ENCODE measurements at regions not wholly inside any gene's neighbourhood (a gene's known extent, or its start where the extent isn't known, plus 50 kb on each side); places are given as distances from the start of the nearest gene placed in this dataset.
"Not testable (repeated sequence)": the region's sequence is repeated elsewhere in the genome, so short reads cannot be mapped to it uniquely, and the experiment has no call there.

DNA sequence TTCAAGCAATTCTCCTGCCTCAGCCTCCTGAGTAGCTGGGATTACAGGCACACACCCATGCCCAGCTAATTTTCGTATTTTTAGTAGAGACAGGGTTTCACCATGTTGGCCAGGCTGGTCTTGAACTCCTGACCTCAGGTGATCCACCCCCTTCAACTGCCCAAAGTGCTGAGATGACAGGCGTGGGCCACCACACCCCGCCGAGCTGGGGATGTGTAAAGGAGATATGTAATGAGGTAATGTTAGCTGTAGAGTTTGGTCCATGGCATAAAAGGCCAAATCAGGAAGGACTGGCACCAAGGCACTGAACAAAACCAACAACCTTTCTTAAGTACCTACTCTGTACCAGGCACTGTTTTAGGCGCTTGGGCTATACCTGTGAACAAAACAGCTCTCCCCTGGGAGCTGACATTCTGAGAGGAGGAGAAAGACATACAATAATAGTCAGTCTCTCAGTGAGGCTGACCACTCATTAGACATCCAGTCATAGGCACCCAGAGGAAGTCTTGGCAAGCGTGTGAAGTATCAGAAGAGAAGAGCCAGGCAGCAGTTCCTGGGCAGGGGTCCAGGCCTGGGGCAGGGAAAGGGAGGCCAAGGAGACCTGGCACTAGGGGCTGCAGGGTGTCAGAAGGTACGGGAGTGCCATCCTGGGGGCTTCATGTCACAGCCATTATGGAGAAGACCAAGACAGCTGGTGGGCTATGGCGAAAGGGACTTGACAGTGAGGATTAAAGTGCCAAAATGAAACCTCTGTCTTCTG, 164.8 kb upstream of the DTNBP1 start:
- ATAC-seq = no peak

DNA sequence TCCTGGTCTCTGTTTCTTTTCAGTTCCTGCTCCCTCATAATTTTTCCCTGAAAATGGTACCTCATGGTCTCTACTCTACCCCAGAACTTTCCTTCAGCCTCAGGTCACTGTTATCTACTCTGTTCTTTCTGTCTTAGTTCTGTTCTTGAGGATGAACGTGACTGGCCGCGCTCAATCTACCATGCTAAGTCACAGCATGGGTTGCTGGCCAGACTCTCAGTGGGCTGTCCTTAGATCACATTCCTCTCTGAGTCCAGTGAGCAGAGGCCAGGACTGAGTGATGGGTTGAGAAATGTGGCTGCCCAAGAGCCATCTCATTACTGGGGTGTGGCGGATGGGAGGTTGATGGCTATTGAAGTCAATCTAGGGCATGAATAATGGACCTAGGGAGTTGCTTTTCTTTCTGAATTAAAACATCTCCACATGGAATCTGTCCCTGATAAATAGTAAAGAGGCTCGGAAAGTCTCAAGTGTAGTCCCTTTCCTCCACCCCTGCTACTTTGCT, 164.0 kb upstream of the DTNBP1 start:
- ATAC-seq = no peak

GRCh38 chr6:15825332-15825930, 162.6 kb upstream of the DTNBP1 start:
- ATAC-seq = no peak

- ATAC-seq = no peak
These were observed 162.0 kb upstream of the DTNBP1 start for GRCh38 chr6:15824811-15825210.

DNA sequence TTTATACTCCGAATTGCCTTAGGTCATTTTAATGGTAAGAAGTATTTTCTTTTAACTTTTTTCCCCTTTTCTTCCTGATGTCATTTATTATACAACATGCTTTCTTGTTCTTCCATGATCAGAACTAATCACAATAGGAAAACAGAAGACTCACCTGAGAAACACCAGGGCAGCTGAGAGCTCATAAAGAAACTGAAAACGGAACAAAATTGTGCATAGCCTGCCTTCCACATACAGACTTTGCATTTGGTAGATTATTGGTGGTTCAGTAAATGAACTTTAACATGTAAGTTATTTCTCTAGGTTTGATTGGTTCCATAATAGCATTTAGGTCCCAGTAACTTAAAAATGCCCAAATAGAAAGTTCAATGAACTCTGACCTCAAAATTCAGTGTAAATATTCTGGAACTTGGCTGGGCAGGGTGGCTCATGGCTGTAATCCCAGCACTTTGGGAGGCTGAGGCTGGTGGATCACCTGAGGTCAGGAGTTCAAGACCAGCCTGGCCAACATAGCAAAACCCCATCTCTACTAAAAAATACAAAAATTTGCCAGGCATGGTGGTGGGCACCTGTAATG, 161.1 kb upstream of the DTNBP1 start:
- ATAC-seq = no peak

DNA sequence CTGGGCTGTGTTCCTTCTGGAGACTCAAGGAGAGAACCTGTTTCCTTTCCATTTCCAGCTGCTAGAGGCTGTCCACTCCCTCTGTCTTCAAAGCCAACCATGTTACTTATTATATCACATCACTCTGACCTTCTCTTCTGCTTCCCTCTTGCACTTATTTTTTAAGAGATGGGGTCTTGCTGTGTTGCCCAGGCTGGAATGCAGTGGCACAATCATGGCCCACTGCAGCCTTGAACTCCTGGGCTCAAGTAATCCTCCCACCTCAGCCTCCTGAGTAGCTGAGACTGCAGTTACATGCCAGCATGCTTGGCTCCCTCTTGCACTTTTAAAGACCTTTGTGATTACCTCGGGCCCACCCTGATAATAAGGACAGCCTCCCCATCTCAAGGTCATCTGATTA, 160.0 kb upstream of the DTNBP1 start:
- ATAC-seq = no peak

DNA sequence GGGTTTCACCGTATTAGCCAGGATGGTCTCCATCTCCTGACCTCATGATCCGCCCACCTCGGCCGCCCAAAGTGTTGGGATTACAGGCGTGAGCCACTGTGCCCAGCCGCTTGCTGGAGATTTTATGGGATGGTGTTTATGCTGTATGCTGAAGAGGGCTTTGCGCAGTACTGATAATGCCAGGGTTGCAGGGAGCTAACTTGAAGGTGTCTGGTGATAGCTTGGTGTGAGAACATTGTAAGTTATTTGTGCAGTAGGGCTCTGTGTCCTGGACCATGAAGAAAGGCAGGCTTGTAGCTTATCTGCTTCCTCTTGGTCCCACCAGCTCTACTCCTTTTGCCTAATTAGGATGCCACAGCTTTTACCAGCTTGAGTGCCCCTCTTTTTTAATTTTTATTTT, 157.0 kb upstream of the DTNBP1 start:
- no peak for ATAC-seq

- ATAC-seq = no peak
These were observed 156.4 kb upstream of the DTNBP1 start for GRCh38 chr6:15819226-15819625.

DNA sequence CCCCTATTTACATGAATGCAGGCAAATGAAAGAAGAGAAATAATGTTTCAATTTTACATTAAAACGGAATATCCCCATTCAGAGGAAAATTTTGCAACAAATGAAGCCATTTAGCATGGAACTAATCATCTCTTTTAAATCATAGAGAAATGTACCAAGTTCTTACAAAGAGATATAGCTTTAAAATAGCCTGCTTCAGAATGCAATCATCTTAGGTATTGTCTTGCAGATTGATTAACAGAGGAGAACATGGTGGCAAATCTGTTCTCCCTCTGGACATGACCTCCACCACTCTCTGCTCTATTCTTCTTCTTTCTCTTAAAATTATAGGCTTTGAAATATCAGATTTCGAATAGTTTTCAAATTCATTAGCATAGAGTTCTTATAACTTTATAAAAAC, 155.7 kb upstream of the DTNBP1 start:
- ATAC-seq = no peak

DNA sequence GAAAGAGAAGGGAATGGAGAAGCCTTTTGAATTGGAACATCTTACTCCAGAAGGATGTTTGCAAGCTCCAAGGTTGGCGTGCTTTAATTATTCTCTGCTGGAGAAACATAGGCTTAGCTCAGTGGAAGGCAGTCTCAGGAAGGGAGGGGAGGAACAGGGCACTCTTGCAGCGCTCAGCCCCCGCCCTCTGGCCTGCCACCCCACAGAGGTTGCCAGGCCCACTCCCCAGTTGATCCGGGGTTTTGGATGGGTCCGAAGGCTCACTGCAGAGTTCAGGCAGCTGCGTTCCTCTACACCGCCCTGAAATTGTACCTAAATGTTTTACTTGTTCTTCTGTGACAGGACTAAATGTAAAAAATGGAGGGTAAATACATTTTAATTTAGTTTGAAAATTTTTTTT, 155.2 kb upstream of the DTNBP1 start:
- ATAC-seq = no peak

DNA sequence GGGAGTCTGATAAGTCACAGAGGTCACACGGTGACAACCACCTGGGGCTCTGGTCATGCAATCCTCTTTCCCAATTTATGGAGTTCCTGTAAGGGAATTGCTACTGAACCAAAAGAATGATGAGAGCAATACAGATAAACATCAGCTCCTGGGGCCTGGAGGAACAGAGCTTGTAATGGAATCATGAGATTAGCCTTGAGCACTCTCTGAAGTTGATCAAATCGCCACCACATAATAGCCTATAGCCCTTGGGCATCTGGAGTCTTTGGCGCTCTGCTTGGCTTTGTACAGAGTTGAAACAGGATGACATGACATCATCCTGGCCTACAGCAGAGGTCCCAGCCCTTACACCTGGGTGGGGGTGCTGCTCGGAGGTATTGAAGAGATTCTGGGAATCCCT, 154.3 kb upstream of the DTNBP1 start:
- no peak for ATAC-seq

DNA sequence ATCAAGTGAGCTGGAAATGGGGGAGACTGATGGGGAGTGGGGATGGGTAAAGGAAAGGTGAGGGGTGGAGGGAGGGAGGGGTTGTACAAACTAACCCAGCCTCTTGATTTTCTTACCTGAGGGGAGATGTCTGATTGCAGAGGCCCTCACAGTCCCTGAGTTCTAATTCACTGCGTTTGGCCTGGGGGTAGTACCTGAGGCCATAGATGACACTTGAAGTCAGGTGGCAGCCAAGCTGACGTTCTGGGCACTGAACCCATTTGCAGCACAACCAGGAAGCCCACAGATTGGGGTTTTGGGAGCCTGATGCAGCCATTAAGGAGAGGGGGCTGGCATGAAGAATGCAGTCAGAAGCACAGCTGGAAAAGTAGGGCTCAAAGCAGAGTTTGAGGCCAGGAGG, 153.8 kb upstream of the DTNBP1 start:
- no peak for ATAC-seq

DNA sequence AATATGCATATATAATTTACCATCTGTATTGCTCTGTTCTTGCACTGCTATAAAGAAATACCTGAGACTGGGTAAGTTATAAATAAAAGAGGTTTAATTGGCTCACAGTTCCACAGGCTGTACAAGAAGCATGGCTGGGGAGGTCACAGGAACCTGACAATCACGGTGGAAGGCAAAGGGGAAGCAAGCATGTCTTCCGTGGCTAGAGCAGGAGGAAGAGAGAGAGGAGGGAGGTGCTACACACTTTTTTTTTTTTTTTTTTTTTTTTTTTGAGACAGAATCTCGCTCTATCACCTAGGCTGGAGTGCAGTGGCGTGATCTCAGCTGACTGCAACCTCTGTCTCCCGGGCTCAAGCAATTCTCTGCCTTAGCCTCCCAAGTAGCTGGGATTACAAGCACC, 150.9 kb upstream of the DTNBP1 start:
- not testable (repeated sequence) for ATAC-seq

- no peak for ATAC-seq
These were observed 148.3 kb upstream of the DTNBP1 start for GRCh38 chr6:15811107-15811506.

- ATAC-seq = no peak
These were observed 147.8 kb upstream of the DTNBP1 start for GRCh38 chr6:15810618-15811017.

DNA sequence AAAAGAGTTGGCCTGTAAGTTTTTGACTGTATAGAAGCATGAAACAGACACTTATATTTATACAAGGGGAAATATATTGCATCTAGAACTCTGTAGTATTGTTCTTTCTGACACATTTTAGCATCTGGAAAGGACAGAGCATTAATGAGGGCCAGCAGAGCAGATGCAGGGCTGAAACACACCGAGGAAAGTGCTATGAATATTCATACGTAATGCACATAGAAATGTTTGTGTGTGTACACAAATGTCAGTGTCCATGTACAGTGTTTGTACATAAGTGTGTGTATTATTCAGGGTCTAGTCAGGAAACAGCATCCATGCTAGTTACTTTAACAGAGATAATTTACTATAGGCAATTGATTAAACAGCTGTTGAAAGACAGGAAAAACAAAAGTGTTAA, 146.5 kb upstream of the DTNBP1 start:
- no peak for ATAC-seq

DNA sequence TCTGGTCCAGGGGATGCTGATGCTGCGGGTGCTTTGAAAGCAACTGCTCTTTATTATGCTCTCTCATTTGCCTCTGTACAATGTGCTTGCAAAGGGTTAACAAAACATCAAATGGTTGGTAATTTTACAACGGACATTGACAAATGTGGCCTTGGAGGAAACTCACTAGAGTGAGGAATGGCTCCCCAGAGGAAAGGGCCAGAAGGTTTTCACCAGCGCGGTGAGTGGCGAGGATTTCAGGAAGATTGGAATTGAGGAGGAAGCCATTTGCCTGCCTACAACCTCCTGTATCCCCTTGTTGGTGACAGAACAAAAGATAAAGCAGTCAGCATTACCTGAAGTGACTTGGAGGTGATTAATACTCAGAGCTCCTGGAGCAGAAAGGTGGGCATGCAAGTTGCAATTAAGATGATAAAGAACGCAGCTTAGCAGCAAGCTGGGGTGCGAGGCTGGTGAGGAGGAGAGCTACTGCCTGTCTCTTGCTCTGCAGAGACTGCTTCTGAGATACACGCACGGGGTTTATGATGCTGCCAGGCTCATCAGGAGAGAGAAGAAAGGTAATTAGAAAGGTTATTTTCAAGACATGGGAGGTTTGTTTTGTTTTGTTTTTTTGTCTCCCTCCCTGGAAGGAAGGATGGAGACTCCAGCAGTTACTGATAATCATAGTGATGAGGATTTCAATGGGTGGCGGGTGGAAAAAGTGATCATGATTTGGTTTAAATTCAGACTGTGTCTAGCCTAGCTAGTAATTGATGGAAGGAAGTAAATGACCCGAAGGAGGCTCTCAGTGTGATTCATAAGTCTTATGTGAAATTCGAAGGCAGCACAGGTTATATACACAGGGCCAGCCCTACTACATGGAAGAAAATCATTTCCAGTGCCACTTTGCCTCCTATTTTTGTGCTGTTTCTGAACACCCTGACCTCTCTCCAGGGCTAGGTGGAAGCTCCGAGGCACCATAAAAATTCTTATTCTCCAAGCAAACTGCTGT, 141.6 kb upstream of the DTNBP1 start:
- ATAC-seq = no peak

GRCh38 chr6:15802466-15802865, 139.6 kb upstream of the DTNBP1 start:
- no peak for ATAC-seq

- no peak for ATAC-seq
These were observed 139.1 kb upstream of the DTNBP1 start for GRCh38 chr6:15801912-15802311.

DNA sequence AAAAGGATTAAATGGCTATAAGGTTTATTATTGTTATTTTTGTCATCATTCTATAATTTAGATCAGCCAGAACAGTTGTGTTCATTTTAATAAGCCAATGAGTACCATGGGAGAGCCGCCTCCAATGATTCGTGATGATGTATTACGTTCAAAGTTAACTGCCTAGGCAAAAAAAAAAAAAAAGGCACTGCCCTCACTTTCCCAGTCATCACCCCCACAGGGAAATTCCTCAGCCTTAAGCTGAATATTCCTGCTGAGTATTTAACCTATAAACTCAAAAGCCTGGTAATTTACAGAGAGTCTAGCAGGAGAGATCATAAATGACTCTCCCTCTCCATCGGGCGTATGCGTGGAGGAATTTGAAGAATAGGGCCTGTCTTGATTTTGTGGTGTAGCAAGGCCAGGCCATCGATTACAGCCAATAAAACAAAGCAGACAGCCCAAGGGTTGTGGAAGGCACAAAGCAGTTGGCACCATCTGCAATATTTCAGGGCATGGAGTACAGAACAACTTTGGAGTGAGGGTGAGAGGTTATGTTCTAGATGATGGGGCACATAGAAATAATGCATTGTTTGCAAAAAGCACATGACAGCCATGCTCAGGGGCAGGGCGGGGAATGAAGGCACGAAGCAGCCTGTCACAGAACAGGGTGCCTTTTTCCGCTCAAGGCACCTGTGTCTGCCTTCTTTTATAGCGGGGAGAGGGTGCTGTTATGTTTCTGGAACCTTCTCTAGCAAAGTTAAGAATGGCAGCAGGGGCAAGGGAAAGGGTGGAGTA, 138.2 kb upstream of the DTNBP1 start:
- ATAC-seq = no peak

GRCh38 chr6:15798533-15799255, 135.9 kb upstream of the DTNBP1 start:
- ATAC-seq = no peak
